ENCODE measurements at regions not wholly inside any gene's neighbourhood (a gene's known extent, or its start where the extent isn't known, plus 50 kb on each side); places are given as distances from the start of the nearest gene placed in this dataset.

- DNase-seq (ENCODE audit: low read depth in 2 of 2), result no peak
Observed at GRCh38 chr2:103268841-103269498, 507.1 kb downstream of the TMEM182 start.

- no peak for DNase-seq (ENCODE audit: low read depth in 2 of 2)
Observed at GRCh38 chr2:103276869-103277268, 515.0 kb downstream of the TMEM182 start.

- no peak for DNase-seq (ENCODE audit: low read depth in 2 of 2)
Observed at GRCh38 chr2:103284750-103285149, 522.9 kb downstream of the TMEM182 start.

- no peak for DNase-seq (ENCODE audit: low read depth in 2 of 2)
Observed at GRCh38 chr2:103285354-103285753, 523.5 kb downstream of the TMEM182 start.

- no peak for DNase-seq (ENCODE audit: low read depth in 2 of 2)
Observed at GRCh38 chr2:103287746-103288145, 525.9 kb downstream of the TMEM182 start.

GRCh38 chr2:103288696-103289095 lies 526.9 kb downstream of the TMEM182 start:
- DNase-seq (ENCODE audit: low read depth in 2 of 2), result no peak

- no peak for DNase-seq (ENCODE audit: low read depth in 2 of 2)
Observed at GRCh38 chr2:103289105-103289725, 527.4 kb downstream of the TMEM182 start.

GRCh38 chr2:103292573-103292972 lies 530.7 kb downstream of the TMEM182 start:
- DNase-seq (ENCODE audit: low read depth in 2 of 2), result no peak

- no peak for DNase-seq (ENCODE audit: low read depth in 2 of 2)
Observed at GRCh38 chr2:103293067-103293741, 531.4 kb downstream of the TMEM182 start.

GRCh38 chr2:103293742-103294077 lies 531.9 kb downstream of the TMEM182 start:
- DNase-seq (ENCODE audit: low read depth in 2 of 2), result no peak

GRCh38 chr2:103294420-103294819 lies 532.6 kb downstream of the TMEM182 start:
- no peak for DNase-seq (ENCODE audit: low read depth in 2 of 2)

GRCh38 chr2:103295591-103295990 lies 533.8 kb downstream of the TMEM182 start:
- DNase-seq (ENCODE audit: low read depth in 2 of 2), result no peak

GRCh38 chr2:103324671-103325070 lies 562.8 kb downstream of the TMEM182 start:
- DNase-seq (ENCODE audit: low read depth in 2 of 2), result no peak

- no peak for DNase-seq (ENCODE audit: low read depth in 2 of 2)
Observed at GRCh38 chr2:103327386-103327785, 565.6 kb downstream of the TMEM182 start.

- DNase-seq (ENCODE audit: low read depth in 2 of 2), result no peak
Observed at GRCh38 chr2:103327966-103328365, 566.1 kb downstream of the TMEM182 start.

GRCh38 chr2:103335403-103335802 lies 573.6 kb downstream of the TMEM182 start:
- no peak for DNase-seq (ENCODE audit: low read depth in 2 of 2)

- no peak for DNase-seq (ENCODE audit: low read depth in 2 of 2)
Observed at GRCh38 chr2:103338819-103339218, 577.0 kb downstream of the TMEM182 start.

GRCh38 chr2:103346780-103347179 lies 584.9 kb downstream of the TMEM182 start:
- no peak for DNase-seq (ENCODE audit: low read depth in 2 of 2)

GRCh38 chr2:103353774-103354173 lies 591.9 kb downstream of the TMEM182 start:
- DNase-seq (ENCODE audit: low read depth in 2 of 2), result no peak

GRCh38 chr2:103355287-103355686 lies 593.5 kb downstream of the TMEM182 start:
- DNase-seq (ENCODE audit: low read depth in 2 of 2), result no peak

- no peak for DNase-seq (ENCODE audit: low read depth in 2 of 2)
Observed at GRCh38 chr2:103361712-103362111, 599.9 kb downstream of the TMEM182 start.

GRCh38 chr2:103363639-103364038 lies 601.8 kb downstream of the TMEM182 start:
- no peak for DNase-seq (ENCODE audit: low read depth in 2 of 2)

- DNase-seq (ENCODE audit: low read depth in 2 of 2), result no peak
Observed at GRCh38 chr2:103364177-103364576, 602.3 kb downstream of the TMEM182 start.

Measured in fibroblast of skin of left quadriceps (primary cell).